GM12865 (cell line): ENCODE measurements at regions not wholly inside any gene's neighbourhood (a gene's known extent, or its start where the extent isn't known, plus 50 kb on each side); places are given as distances from the start of the nearest gene placed in this dataset.
"Not testable (repeated sequence)": the region's sequence is repeated elsewhere in the genome, so short reads cannot be mapped to it uniquely, and the experiment has no call there.

Source experiments
- DNase-seq: peaks from one replicate; pipeline ENCODE4 v3.0.0; 2010; ENCODE audit warnings: low read depth
- H3K4me3 ChIP-seq: 2 replicates; pipeline ENCODE4 v1.5.1; 2011; ENCODE audit warnings: mild to moderate bottlenecking, low read depth, low read length, control low read depth
- TF ChIP-seq, protein P1 (sequence below): IDR thresholded peaks from 2 replicates; pipeline ENCODE4 v1.5.1; 2011; ENCODE audit warnings: low read length, control low read depth, low read depth, inconsistent platforms; ENCODE audit not compliant: insufficient read depth; ENCODE audit errors: missing control alignments

DNA sequence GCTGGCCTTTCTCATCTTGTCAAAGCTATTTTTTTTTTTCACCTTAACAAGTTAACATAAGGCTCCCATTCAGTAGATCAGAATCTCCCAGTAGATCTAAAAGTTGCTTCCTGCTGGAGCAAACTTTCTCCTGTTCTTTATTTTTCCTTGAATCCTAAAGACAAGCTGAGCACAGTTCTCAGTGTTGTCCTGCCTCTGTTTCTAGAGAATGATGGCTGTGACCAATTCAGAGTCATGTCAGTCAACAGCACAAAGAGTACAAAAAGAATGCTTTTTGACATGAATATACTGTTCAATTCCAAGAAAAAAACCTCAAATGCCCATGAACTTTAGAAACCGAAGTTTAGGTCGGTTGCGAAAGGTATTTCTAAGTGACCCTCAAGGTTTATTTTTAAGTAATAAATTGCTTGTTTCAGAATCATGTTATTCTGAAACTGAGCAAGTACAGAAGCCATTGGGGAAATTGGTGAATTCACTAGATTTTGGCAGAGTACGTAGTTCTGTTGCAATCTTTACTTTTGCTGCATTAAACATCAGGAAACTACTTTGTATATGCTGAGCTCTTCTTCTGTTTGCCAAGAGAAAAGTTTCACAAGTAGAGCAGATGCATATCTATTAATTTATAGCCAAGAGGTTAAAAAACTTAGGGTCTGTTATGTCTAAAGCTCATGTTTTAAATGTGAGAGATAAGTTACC lies 161.7 kb upstream of the RPS23 start:
- TF ChIP-seq, protein P1, sequence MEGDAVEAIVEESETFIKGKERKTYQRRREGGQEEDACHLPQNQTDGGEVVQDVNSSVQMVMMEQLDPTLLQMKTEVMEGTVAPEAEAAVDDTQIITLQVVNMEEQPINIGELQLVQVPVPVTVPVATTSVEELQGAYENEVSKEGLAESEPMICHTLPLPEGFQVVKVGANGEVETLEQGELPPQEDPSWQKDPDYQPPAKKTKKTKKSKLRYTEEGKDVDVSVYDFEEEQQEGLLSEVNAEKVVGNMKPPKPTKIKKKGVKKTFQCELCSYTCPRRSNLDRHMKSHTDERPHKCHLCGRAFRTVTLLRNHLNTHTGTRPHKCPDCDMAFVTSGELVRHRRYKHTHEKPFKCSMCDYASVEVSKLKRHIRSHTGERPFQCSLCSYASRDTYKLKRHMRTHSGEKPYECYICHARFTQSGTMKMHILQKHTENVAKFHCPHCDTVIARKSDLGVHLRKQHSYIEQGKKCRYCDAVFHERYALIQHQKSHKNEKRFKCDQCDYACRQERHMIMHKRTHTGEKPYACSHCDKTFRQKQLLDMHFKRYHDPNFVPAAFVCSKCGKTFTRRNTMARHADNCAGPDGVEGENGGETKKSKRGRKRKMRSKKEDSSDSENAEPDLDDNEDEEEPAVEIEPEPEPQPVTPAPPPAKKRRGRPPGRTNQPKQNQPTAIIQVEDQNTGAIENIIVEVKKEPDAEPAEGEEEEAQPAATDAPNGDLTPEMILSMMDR, result no peak
- no peak for DNase-seq
- no peak overlapping the region for H3K4me3 ChIP-seq

DNA sequence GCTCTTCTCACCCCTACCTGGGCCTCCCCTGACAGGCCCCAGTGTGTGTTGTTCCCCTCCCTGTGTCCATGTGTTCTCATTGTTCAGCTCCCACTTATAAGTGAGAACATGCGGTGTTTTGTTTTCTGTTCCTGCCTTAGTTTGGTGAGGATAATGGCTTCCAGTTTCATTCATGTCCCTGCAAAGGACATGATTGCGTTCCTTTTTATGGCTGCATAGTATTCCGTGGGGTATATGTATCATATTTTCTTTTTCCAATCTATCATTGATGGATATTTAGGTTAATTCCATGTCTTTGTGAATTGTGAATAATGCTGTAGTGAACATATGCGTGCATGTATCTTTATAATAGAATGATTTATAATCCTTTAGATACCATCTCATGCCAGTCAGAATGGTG lies 159.4 kb upstream of the RPS23 start:
- not testable (repeated sequence) for DNase-seq, H3K4me3 ChIP-seq

DNA sequence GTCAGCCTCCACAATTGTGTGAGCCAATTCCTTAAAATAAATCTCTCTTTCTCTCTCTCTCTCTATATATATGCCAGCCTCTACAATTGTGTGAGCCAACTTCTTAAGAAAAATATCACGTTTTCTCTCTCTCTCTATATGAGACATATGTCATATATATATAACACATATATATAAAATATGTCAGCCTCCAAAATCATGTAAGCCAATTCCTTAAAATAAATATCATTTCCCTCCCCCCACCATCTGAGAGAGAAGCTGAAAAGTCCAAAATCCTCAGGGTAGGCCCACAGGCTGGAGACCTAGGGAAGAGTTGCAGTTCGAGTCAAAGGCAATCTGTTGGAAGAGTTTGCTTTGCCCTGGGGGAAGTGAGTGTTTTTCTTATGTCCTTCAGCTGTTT lies 158.1 kb upstream of the RPS23 start:
- no peak overlapping the region for H3K4me3 ChIP-seq
- no peak for DNase-seq
- TF ChIP-seq, protein P1, result no peak

DNA sequence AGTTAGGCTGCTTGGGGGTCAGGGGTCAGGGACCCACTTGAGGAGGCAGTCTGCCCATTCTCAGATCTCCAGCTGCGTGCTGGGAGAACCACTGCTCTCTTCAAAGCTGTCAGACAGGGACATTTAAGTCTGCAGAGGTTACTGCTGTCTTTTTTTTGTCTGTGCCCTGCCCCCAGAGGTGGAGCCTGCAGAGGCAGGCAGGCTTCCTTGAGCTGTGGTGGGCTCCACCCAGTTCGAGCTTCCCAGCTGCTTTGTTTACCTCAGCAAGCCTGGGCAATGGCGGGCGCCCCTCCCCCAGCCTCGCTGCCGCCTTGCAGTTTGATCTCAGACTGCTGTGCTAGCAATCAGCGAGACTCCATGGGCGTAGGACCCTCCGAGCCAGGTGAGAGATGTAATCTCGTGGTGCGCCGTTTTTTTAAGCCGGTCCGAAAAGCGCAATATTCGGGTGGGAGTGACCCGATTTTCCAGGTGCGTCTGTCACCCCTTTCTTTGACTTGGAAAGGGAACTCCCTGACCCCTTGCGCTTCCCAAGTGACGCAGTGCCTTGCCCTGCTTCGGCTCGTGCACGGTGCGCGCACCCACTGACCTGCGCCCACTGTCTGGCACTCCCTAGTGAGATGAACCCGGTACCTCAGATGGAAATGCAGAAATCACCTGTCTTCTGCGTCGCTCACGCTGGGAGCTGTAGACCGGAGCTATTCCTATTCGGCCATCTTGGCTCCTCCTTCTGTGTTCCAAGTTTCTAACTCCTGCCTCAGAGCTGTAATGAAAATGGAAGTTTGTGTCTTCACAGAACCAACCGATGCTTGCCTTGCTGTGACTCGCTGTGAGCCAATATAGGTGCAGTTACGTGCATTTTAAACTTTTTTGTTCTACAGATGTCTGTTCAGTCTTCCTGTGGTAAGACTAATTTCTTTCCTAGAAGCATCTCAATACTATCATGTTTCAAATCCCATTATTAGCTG lies 156.8 kb upstream of the RPS23 start:
- DNase-seq, H3K4me3 ChIP-seq: not testable (repeated sequence)

DNA sequence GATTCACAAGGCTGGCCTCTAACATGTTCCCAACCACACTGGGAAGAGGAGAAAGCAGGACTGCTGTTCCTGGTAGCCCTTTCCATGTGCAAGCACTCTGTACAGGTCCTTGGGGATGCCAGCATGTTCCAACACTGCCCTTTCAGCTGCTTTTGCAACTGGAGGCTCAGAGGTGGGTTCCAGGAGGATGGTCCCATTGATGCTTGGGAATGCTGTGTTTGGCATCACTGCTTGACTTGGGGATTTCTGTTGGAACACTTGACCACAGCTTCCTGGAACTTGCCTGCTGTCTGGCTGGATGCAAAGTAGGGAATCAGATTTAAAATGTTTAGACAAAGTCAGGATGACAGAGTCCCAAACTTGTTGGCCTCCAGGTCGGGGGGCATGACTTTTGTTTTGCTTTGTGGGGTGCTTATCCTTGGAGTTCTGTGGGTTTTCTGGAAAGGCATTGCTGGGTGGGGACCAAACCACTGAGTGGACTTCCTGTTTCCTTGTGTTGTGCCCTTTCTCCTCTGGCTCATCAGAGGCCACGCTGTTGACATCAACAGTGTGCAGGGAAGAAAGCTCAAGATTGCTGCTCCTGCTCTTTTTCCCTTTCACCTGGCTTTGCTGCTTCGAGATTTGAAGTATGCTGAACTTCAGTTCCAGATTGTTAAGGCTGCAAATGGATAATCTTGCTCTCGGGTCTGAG lies 148.5 kb upstream of the RPS23 start:
- TF ChIP-seq, protein P1, result no peak
- no peak for DNase-seq
- no peak overlapping the region for H3K4me3 ChIP-seq

DNA sequence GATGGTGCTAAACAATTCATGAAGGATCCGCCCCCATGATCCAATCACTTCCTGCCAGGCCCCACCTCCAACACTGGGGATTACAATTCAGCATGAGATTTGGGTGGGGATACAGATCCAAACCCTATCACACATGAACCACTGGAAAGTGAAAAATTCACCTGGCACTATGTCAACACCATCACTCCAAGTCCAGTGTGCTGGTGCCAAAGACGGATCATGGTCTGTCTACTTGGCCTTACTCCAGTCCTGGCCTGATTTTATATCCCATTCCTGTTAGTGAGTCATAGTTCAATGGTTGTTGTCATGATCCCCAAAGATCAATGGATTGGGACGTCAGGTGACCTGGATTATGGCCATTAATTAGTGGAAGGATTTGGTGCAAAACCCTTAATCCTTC lies 147.4 kb upstream of the RPS23 start:
- no peak overlapping the region for H3K4me3 ChIP-seq
- TF ChIP-seq, protein P1, result no peak
- no peak for DNase-seq

DNA sequence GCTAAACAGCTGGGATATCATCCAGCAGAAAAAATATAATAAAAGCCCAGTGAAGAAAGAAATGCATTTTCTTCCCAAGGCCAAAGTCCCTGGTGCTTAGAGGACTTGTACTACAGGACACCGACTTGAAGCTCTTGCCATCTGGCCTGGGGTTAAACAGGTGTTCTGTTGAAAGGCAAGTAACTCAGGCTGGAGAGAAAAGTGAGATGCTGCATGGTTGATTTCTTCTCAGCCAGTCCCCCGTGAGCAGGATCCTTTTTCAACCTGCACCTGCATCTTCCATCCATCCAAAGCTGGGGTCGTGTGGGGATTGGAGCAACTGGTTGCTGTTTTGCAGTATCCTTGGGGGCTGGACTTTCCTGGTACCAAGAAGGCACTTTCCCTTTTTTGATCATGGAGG lies 146.1 kb upstream of the RPS23 start:
- H3K4me3 ChIP-seq, result no peak overlapping the region
- no peak for DNase-seq
- TF ChIP-seq, protein P1, result no peak
